AG09319 (cell line): ENCODE measurements at regions not wholly inside any gene's neighbourhood (a gene's known extent, or its start where the extent isn't known, plus 50 kb on each side); places are given as distances from the start of the nearest gene placed in this dataset.
"Not testable (repeated sequence)": the region's sequence is repeated elsewhere in the genome, so short reads cannot be mapped to it uniquely, and the experiment has no call there.

Experiments used
- DNase-seq: peaks from one replicate; pipeline ENCODE4 v3.0.0-alpha.2; 2010; ENCODE audit warnings: low read depth; ENCODE audit errors: extremely low read depth
- CTCF ChIP-seq: IDR thresholded peaks from 2 replicates; pipeline ENCODE4 v1.5.1; 2011; ENCODE audit warnings: low read depth, mild to moderate bottlenecking, inconsistent platforms, low read length, moderate library complexity

- no peak for TF ChIP-seq CTCF
- no peak for DNase-seq
These were observed 168.0 kb downstream of the PHLDA1 start for GRCh38 chr12:75863533-75863932.

GRCh38 chr12:75862692-75863471, 168.7 kb downstream of the PHLDA1 start:
- TF ChIP-seq CTCF: no peak
- no peak for DNase-seq

- no peak for DNase-seq
- TF ChIP-seq CTCF: no peak
These were observed 171.7 kb downstream of the PHLDA1 start for GRCh38 chr12:75859868-75860267.

GRCh38 chr12:75856235-75856634, 175.3 kb downstream of the PHLDA1 start:
- no peak for TF ChIP-seq CTCF

GRCh38 chr12:75855360-75855759, 176.2 kb downstream of the PHLDA1 start:
- DNase-seq: no peak
- TF ChIP-seq CTCF: no peak

More at GRCh38 chr12:75856235-75856634, 175.3 kb downstream of the PHLDA1 start:
- DNase-seq: no peak

GRCh38 chr12:75854681-75855309, 176.8 kb downstream of the PHLDA1 start:
- no peak for TF ChIP-seq CTCF

GRCh38 chr12:75854137-75854536, 177.4 kb downstream of the PHLDA1 start:
- DNase-seq: not testable (repeated sequence)

More at GRCh38 chr12:75854681-75855309, 176.8 kb downstream of the PHLDA1 start:
- peak; percentile 57 for DNase-seq
